Fibroblast of pulmonary artery (primary cell): ENCODE measurements at regions not wholly inside any gene's neighbourhood (a gene's known extent, or its start where the extent isn't known, plus 50 kb on each side); places are given as distances from the start of the nearest gene placed in this dataset.

Experiments
- DNase-seq: peaks from one replicate; pipeline ENCODE4 v3.0.0-alpha.2; 2010; ENCODE audit warnings: low read depth
- H3K4me3 ChIP-seq: replicated peaks from 2 replicates; pipeline ENCODE4 v1.5.1; 2011; ENCODE audit warnings: low read depth, mild to moderate bottlenecking, control low read depth, low read length, moderate library complexity
- TF ChIP-seq, protein P1 (sequence below): IDR thresholded peaks from 2 replicates; pipeline ENCODE4 v1.5.1; 2011; ENCODE audit warnings: mild to moderate bottlenecking, control low read depth, low read length, inconsistent platforms; ENCODE audit errors: missing control alignments

DNA sequence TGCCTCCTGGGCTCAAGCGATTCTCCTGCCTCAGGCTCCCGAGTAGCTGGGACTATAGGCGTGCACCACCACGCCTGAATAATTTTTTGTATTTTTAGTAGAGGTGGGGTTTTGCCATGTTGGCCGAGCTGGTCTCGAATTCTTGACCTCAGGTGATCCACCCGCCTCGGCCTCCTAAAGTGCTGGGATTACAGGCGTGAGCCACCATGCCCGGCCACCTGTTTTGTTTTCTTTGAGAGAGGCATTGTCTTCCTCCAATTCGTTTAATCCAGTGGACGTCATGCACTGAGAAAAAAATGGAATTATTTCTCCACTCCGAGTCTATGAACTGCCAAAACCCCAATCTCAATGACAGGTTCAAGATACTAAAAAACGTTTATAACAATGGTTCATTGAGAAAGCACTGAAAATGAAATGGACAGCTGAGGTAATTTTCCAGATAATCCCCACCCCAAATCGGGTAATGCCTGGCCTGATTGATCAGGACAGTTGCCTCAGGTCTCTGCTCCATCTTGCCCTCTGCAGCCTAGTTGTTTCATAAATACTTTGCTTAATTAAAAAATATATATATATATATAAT lies 132.7 kb upstream of the PARP11 start:
- TF ChIP-seq, protein P1, sequence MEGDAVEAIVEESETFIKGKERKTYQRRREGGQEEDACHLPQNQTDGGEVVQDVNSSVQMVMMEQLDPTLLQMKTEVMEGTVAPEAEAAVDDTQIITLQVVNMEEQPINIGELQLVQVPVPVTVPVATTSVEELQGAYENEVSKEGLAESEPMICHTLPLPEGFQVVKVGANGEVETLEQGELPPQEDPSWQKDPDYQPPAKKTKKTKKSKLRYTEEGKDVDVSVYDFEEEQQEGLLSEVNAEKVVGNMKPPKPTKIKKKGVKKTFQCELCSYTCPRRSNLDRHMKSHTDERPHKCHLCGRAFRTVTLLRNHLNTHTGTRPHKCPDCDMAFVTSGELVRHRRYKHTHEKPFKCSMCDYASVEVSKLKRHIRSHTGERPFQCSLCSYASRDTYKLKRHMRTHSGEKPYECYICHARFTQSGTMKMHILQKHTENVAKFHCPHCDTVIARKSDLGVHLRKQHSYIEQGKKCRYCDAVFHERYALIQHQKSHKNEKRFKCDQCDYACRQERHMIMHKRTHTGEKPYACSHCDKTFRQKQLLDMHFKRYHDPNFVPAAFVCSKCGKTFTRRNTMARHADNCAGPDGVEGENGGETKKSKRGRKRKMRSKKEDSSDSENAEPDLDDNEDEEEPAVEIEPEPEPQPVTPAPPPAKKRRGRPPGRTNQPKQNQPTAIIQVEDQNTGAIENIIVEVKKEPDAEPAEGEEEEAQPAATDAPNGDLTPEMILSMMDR: no peak
- no peak for DNase-seq
- H3K4me3 ChIP-seq: no peak overlapping the region

DNA sequence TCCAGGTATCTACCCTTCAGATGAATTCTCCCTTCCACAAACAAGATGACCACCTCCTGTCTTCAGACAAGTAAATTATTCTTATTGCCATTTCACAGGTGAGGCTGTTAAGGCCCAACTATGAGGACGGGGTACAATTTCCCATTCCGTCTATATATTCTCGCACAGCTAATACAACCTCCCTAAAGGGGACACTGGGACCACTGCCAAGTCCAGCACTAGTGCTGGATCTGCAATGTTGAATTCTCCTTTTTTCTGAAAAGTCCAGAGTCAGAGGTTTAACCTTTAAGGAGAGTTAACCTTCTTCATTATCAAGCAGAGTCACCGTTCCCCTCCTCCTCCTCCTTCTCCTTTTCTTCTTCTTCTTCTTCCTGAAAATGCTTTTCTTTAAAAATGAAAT lies 130.4 kb upstream of the PARP11 start:
- no peak overlapping the region for H3K4me3 ChIP-seq
- no peak for DNase-seq
- TF ChIP-seq, protein P1: no peak

DNA sequence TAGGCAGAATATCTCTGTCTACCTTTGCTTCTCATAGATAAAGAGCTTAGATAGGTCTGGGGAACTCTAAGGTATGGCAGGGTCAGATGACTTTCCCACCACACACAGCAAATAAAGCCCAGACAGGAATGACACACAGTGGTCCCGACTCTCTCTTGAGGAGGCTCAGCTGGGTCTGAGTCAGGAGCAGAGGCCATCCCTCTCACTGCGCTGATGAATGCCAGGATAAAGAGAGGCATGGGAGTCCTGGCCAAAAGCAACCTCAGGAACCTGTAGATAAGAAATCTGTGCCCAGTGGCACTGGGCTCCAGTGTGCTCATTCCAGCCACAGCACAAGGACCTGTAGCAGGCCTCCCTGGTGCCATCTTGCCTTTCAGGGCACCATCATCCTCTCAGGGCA lies 129.4 kb upstream of the PARP11 start:
- no peak overlapping the region for H3K4me3 ChIP-seq
- DNase-seq: no peak
- TF ChIP-seq, protein P1: no peak

DNA sequence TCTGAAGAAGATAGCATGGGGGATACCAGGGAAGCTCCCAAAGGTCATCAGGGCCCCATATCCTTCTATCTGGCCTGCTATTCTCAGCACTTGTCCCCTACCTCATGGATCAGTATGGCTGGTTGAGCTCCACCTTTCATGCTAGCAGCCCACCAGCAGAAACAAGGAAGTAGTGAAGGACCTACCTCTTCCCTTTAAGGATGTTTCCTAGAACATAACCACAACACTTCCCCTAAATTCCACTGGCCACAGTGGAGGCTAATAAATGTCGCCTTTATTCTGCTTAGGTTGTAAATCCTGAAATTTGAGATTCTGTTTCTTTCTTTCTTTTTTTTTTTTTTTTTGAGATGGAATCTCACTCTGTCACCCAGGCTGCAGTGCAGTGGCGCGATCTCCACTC lies 128.6 kb upstream of the PARP11 start:
- TF ChIP-seq, protein P1: no peak
- no peak for DNase-seq
- H3K4me3 ChIP-seq: no peak overlapping the region

DNA sequence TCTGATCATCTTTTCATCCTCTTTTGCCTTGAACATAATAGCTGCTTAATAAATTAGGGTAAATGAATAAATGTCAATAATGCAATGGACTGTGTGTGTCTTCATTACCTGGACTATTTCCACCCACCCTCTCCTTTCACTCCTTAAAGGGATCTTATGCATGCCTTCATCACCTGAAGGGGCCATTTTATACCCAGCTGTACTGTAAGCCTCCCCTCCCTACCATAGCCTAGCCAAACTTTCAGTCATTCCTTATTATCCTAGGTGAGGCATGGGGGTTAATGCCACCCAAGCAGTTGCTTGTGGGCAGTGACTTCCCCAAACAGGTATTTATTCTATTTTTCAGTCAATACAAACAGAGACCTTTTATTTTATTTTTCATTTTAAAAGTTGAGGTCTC lies 127.8 kb upstream of the PARP11 start:
- no peak for DNase-seq
- no peak overlapping the region for H3K4me3 ChIP-seq
- TF ChIP-seq, protein P1: no peak

DNA sequence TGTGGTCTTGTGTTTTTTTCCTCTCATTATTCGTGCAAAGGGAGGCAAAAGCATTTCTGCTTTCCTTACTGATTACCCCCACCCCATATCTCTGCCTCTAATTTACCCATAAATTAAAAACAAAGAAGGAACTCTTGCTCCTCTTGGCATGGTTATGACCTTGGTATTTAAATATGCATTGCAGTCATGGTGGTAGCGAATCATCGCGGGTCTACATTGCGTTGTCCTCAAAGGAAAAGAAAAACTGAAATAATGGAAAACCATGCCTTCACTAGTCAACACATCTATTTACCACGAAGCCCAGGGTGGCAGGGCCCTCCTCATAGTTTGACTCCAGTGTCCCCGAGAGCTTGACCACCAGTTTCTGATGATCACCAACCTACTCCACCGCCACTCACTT lies 126.7 kb upstream of the PARP11 start:
- no peak overlapping the region for H3K4me3 ChIP-seq
- DNase-seq: no peak
- TF ChIP-seq, protein P1: no peak
